Breast epithelium (tissue), 3 donors: ENCODE measurements at regions not wholly inside any gene's neighbourhood (a gene's known extent, or its start where the extent isn't known, plus 50 kb on each side); places are given as distances from the start of the nearest gene placed in this dataset.
"Not testable (repeated sequence)": the region's sequence is repeated elsewhere in the genome, so short reads cannot be mapped to it uniquely, and the experiment has no call there.

Experiments
- CTCF ChIP-seq, 3 donors: fragments of 450-650 bp; IDR thresholded peaks; one replicate each; pipeline ENCODE4 v1.5.1; 2016 to 2017; ENCODE audit warnings: antibody characterized with exemption in 3 of 3, mild to moderate bottlenecking in 3 of 3, moderate library complexity in 3 of 3
- POLR2AphosphoS5 ChIP-seq, 3 donors: sonication (generic); formaldehyde crosslinking; IDR thresholded peaks; one replicate each; pipeline ENCODE4 v1.6.1; 2017; ENCODE audit warnings: antibody characterized with exemption in 3 of 3

- TF ChIP-seq CTCF, POLR2AphosphoS5 (IDR thresholded peaks at IDR 0.05): not testable (repeated sequence)
Measured at GRCh38 chr18:4678685-4679084, 223.6 kb upstream of the DLGAP1 start.
